ENCODE measurements at regions not wholly inside any gene's neighbourhood (a gene's known extent, or its start where the extent isn't known, plus 50 kb on each side); places are given as distances from the start of the nearest gene placed in this dataset.
A peak's percentile ranks its signal among the peaks of the same experiment; 100 is the strongest.

DNA sequence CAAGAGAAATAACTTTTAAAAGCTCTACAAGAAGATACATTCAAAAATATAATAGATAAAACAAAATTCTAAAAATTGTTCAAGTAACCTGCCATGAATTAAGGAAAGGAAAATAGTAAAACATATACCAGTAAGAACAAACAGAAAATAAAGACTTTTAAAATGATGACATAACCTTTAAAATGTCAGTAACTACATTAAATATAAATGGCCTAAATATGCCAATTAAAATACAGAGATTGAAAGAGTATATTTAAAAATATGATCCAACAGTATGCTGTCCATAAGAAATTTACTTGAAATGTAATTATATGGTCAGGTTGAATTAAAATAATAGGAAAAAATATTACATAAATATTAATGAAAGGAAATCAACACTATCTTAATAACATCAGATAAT lies 911.7 kb upstream of the POU3F3 start:
- no peak for DNase-seq (ENCODE audit: low spot score)
- FAIRE-seq, result peak; percentile 25

DNA sequence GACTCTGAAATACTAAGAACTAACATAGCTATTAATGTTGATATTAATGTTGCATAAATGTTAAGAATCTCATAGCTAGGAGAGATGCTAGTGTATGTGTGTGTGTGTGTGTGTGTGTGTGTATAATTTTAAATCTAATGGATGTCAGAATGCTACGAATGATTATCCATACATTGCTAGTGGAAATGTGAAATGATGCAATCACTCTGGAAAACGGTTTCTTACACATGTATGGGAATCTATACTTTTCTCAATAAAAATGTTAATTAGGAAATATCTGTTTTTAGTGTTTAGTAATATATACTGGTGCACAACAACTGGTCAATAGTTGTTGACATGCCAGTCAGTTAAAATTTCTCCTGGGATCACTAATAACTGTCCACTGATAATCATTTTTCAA lies 908.8 kb upstream of the POU3F3 start:
- DNase-seq (ENCODE audit: low spot score), result no peak
- no peak for FAIRE-seq

DNA sequence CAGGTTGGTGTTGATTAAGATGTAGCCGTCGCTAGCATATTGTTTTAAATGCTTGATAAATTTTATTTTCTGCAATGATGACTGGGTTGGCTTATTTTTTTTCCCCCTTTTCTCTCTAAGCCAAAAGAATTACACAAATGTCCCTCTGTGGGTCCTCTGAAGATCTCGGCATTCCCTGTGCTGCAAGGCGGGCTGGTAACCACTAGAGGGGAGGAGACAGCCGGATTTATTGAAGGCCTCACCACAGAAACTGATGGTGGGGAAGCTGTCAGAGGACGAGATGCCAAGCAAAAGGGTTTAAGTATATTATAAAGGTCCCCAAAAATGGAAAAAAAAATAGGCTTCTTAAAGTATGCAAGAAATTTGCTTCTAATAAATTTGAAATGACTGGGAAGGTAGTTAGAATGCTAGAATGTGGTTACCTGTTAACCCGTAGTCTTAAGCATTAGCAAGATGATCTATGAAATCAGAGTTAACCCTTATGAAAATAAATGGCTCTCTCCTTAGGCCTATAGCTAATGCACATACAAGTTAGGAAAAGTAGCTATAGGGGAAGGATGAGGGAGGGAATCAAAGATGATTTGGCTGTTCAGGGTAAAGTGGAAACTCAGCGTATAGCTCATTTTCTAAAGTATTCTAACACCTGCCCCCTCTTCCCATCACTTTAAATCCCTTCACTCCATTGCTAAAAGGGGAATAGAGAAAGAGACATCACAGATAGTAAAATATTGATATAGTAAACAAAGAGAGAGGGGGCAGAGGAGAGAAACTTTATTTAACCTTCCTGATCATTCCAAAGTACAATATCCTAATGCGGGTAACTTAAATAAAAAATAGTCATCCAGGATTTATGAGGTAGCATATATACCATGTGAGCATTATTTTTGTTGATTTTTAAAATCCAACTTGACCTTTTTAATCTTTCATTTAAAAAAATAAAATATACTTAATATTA lies 894.5 kb upstream of the POU3F3 start:
- FAIRE-seq (no peak), DNase-seq (ENCODE audit: low spot score) (peak; percentile 20)

DNA sequence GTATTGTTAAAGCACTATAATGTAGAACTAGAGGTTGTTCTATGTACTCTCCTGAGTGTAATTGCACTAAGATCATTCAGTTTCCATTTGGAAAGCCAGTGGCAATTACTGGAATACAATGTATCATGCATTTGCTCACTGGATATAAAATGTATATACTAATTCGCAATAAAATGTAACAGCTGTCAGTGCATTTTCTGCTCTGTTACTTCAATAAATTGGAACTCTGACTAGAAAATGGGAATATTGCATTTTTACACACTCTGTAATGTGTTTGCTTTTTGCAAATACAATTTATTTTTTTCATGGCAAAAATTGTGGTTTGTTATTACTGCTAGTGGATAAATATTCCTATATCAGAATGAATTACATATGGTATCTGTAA lies 893.8 kb upstream of the POU3F3 start:
- DNase-seq (ENCODE audit: low spot score), result no peak
- no peak for FAIRE-seq

DNA sequence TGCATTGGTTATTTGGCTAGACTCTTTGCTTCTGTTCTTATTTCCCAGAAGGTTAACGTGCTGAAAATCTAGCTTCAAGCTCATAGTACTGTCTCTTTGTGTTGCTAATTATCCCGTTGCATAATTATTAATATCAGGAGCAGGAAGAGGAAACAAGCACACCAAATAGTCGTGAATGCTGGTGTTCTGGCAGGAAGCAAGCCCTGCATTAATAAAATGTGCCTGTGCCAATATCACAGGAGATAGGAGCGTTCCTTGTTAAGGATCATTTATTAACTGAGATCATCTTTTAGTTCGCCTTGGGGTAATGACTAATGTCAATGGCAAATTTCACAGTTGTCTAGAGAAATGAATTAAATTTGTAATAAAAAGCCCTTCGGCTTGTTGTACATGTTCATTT lies 893.0 kb upstream of the POU3F3 start:
- no peak for DNase-seq (ENCODE audit: low spot score)
- no peak for FAIRE-seq

DNA sequence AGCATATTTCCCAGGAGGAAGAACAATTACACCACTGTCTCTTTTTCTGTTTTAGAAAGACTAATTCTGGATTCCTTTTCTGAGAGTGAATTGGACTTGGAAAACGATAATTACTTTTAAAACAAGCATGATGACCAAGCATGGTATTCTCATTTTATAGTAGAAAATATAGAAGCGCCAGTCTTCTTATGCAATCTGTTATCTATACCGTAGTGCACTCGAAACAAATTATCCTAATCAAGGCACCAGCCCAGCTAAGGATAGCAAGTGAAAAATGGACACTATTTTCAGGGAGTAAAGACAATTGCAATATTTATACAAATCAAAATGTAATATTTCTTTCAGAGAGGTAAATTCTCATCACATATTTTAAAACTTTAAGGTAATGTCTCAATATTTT lies 892.1 kb upstream of the POU3F3 start:
- FAIRE-seq (no peak), DNase-seq (ENCODE audit: low spot score) (no peak)

DNA sequence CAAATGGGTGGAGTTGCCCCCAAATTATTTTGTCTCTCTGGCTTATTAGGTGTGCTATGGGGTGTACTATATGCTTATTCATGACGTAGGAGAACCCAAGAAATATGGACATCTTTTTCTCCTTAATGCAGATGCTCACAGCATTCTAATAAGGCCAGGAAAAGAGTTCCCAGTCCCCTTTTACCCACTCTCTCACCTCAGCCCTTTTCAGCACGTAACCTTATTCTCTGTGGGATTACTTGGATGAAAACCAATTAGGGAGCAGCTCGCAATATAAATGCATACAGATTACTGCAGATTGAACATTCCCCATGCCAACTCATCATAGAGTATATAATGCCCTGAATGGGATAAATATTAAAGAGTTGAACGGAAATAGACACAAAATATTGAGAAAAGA lies 891.2 kb upstream of the POU3F3 start:
- no peak for FAIRE-seq
- DNase-seq (ENCODE audit: low spot score), result no peak

DNA sequence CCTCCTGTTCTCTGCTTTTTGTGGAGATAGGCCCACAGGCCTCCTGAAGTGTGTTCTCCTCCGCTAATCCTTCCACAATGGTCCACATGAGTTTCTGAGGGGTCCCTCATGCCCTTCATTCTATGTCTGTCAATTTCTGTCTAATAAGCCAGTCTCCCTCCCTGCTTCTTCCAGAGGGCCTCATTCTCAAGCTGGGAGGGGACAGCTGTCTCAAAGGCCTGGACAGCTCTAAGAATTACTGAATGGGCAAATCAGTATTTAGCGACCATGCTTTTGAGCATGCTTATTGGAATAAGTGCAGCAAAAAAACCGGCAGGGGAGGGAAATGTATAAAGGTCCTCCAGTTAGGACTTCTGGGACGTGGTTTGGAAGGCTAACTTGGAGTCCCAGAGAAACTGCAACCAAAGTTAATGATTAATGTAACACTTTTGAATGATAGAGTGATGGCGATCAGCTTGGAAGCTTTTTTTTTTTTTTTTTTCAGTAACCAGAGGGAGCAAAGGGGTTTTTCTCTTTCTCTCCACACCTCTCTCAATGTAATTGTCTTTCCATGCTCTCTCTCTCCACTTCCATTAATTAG lies 890.7 kb upstream of the POU3F3 start:
- DNase-seq (ENCODE audit: low spot score) (no peak), FAIRE-seq (no peak)

DNA sequence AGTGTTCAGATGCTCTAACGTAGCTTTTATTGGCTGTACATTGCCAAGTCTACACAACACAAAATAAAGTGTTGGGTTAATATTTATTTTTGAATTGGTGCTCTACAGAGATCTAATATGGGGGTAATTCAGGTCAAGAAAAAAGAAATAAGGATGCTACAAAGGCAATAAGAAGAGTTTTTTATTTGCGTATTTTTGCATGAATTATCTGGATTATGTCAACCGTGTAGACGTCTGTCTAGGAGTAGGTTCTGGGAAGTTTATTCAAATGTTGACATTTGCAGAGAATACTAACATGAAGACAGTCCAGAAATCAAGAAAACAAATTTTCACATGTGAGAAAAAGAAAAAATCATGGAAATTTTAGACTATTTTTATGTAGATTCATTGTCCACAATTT lies 876.7 kb upstream of the POU3F3 start:
- FAIRE-seq (no peak), DNase-seq (ENCODE audit: low spot score) (no peak)

DNA sequence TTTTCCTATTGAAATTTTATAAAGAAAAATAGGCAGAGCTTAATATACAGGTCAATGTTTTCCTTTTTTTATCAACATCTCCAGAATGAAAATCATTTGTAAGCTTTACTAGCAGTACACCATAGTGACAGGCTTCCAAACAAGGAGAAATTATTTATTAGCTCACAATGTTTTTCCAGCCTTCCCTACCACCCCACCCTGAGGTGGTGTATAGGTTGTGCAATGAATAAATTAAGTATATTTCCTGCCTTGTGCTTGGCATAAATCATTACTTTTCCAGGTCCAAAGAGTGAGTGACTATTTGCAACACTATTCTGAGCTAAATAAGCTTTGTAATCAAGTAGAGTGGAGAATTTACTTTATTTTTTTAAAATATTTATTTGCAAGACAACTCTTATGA lies 876.2 kb upstream of the POU3F3 start:
- no peak for FAIRE-seq
- DNase-seq (ENCODE audit: low spot score), result no peak

DNA sequence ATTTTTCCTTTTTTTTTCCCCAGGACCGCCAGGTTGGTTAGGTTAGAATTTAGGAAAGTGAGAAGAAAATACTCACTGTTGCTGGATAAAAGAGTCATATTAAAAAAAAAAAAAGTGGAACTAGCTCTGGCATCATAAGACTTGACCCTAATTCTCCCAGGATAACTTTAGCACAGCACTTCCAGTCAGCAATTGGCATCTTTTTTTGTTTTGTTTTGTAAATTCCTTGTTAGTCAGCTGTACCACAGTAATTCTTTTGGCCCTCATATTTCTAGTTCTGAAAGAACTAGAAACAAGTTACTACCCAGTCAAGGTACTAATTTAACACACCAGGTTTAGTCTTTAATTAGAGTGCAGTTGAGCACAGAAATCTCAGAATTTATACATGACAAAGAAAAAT lies 873.5 kb upstream of the POU3F3 start:
- no peak for FAIRE-seq

DNA sequence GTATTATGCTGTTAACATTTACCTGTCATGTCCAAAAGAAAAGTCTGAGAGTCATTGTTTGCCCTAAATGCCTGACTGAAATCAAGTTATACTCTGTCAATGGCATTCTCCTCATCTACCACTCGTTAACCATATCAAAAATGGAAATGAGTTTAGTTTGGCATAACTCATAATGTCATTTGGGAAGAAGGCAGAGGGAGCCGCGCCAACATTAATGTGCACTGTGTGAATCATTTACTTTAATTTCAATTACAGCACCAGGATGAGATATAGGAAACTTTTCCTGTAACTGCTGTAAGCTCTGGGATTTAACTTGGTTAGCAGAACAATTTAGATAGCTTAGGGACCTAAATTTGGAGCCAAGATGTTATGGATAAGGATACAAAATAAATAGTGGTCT lies 871.2 kb upstream of the POU3F3 start:
- no peak for FAIRE-seq
- no peak for DNase-seq (ENCODE audit: low spot score)

More for the DNA sequence above, 873.5 kb upstream of the POU3F3 start:
- DNase-seq (ENCODE audit: low spot score), result no peak

DNA sequence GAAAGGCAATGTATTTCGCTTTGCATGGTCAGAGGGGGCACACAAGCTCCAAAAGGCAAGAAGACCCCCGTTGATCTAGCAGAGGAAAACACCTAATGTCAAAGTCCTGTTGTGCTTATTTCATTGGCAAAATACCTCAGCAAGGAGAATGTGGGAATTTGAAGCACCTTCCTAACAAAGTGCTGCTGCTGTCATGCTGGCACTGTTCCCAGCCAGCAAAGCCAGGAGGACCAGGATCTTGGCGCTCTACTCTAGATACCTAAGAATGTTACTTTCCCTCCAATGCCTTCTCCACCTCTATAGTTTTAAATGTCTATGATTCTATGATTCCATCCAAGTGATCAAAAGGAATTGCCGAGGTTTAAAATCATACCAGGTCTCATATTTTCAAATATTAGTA lies 867.9 kb upstream of the POU3F3 start:
- DNase-seq (ENCODE audit: low spot score), result no peak
- FAIRE-seq, result no peak

DNA sequence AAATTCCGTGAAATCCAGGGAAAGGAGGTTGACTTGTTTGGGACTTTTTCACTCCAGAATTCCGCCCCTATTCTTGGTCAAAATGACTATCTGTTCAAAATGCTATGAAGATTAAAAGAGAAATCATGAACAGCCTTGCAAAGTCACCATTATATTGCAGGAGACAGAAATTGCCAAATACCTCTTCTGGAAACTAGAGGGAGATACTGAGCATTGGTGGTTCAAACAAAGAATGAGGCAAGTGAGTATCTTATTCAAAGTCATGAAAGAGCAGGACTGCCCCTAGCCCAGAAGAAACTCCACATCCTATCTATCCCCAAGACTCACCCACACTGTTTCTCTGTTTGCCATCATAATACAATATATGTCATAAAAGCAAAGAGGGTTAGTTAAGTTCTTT lies 862.3 kb upstream of the POU3F3 start:
- no peak for DNase-seq (ENCODE audit: low spot score)

DNA sequence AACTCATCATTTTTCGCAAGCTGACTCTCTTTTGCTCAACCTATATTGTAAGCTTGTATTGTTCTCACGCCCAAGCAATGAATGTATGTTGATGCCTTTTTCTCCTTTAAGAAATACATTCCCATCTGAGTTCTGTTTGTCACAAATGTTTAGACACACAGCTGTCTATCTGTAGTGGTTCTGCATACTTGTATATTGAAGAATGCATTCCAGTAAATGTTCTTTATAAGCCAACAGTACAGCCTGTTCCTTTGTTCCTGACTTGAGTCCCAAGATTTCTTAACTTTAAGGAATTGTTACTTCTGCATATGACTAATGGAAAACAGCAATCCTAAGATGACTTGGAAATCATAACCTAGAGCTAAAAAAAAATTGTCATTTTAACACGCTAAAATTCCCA lies 849.1 kb upstream of the POU3F3 start:
- FAIRE-seq (no peak), DNase-seq (ENCODE audit: low spot score) (no peak)

More for the DNA sequence above, 862.3 kb upstream of the POU3F3 start:
- no peak for FAIRE-seq

DNA sequence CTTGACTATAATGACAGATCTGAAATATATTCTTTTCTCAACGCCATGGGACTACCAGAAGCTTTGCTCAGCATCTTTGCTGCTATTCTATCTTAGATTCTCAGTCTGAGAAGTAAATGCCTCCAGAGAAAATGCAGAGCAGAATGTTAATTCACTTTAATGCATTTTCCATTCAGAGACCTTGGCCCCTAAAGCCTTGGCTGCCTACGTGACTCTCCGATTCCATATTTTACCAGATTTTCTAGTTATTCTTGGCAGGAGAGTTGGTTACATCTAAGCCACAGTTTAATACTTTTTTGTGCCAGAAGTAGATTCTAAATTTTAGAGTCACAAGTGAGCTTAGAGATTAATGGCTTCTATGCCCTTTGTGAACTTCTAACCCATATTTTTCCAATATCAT lies 837.1 kb upstream of the POU3F3 start:
- DNase-seq (ENCODE audit: low spot score), result no peak
- FAIRE-seq, result no peak

DNA sequence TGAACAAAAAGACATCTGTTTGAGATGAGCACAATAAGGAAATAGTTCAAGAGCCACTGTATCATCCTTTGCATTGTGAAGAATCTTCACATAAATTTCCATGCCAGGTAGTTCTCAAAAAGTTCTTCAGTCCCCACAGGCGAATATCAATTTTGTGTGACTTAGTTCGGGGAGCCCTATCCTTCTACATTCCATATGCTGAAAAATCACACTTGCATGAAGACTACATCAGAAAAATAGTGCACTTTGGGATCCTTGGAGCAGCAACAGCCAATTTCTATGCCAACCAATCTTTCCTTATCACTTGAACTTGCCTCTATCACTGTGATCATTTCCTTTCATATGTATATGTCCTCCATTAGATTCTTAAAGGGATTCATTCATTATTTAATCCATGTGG lies 830.6 kb upstream of the POU3F3 start:
- DNase-seq (ENCODE audit: low spot score) (no peak), FAIRE-seq (no peak)

DNA sequence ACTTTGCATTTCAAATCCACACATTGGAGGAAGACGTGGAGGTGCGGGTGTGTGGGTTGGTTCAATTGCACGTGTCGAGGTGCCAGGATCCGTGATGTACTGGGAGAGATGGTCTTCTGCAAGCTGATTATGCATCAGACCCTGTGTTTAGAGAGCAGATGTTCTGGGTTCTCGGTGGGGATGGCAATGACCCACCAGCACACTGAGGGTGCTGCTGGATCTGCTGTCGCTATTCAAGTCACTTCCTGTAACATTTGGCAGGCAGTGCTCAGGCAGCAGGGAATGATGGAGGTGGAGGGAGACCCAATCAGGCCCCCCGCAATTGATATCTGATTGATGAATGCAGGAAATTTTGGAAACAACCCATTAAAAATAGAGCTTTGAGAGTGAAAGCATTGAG lies 830.1 kb upstream of the POU3F3 start:
- FAIRE-seq (no peak), DNase-seq (ENCODE audit: low spot score) (no peak)

DNA sequence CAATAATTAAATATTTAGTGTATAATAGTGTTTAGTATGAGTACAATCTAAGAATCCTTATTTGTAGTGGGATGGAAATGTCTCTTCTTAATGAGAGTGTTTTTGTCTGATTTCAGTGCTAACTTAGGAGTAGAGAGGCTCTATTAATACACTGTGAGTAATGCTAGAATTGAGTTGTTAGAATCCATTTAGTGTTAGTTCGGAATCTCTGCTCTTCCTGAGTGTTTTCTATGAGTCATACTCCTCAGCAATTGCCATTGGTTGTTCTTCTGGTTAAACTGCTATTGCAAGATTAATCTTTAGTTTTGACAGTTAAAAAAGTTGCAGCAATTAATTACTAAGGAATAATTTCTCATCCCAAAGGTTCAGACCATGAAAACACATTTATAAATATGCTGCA lies 828.6 kb upstream of the POU3F3 start:
- no peak for FAIRE-seq
- DNase-seq (ENCODE audit: low spot score), result no peak

DNA sequence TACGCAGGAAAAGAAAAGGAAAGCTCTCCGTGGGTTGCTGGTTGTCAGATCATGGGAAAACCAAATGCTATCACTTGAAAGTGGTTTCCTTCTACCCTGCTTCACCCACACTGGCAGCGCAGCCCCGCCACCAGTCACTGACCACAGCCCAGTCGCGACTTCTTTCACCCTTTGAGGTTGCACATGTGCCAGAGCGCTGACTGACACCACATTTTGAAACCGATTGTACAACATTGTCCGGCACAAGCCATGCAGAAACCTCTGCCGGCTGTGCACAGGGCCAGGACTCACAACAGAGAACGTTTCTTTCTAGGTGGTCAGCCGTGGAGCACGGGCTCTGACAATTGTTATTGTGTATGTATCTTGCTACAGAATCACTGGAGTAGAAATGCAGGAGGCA lies 827.2 kb upstream of the POU3F3 start:
- no peak for DNase-seq (ENCODE audit: low spot score)
- FAIRE-seq, result no peak

DNA sequence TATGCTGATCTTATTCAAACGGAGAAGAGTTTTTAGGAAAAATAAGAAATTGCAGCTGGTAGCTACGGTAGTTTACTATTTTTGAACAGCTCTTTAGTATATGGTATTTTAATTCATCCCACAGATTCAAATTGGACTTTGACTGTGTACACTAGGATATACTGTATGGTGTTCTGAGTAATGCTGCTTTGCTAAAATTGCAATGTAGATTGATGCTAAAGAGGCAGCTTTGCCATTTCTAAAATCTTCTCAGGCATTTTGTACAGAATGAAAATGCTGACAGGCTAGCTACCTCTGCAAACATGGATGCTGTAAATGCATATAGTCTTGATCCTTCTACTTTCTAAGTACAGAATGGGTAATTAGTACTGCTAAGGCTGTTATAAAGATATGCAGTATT lies 826.6 kb upstream of the POU3F3 start:
- FAIRE-seq, result no peak
- no peak for DNase-seq (ENCODE audit: low spot score)

DNA sequence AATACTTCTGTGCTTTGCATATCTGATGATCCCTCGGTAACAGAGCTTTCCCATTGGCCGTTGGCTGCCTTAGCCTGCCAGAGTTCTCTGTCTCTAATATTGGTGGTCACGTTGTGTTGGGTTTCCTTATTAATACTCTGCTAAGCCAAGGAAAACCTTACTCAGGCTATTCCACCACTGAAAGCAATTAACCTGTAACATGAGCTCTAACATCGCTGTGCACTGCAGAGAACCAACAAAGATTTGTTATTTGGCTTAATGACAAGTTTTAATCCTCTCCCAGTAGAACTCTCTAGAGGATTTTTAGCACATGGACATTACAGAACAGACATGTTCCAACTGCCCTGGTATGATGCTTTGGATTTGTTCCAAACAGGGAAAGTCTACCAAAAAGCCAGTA lies 825.9 kb upstream of the POU3F3 start:
- FAIRE-seq (no peak), DNase-seq (ENCODE audit: low spot score) (no peak)

DNA sequence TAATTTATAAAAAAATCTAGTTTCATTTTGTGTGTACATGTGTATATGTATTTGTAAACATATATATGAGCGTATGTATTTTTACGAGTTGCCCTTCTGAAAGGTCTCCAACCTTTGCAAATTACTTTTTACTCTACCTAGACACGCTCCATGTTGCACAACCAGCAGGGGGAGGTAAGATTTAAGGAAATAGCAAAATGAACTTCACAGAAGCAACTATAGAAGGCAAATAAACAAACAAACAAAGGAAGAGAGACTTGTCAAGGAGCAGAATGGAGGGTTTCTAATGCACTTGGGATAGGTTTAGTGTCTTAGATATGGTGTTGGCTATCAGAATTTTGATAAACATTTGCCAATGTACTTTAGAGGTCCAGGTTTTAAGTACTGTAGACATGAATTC lies 820.5 kb upstream of the POU3F3 start:
- FAIRE-seq (no peak), DNase-seq (ENCODE audit: low spot score) (no peak)
